ENCODE measurements at regions not wholly inside any gene's neighbourhood (a gene's known extent, or its start where the extent isn't known, plus 50 kb on each side); places are given as distances from the start of the nearest gene placed in this dataset.

DNA sequence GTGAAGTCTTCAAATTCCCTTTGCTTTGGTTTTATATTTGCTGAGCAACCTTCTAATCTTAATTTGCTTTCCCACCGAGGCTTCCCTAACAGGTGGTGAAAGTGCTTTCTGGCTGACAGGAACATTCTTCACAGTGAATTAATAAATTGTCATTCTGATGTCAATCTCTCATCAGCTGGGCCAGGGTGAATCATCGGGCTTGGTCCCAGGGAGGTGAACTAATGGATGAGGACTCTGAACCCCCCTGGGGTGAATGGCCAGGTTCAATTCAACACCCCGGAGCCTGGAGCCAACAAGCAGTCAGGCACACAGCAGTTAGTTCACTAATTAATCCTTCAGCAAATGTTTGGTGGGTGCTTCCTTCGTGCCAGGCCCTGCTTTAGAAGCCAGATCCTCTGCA, 155.4 kb upstream of the PDGFD start (continued):
- TF ChIP-seq, protein P1, sequence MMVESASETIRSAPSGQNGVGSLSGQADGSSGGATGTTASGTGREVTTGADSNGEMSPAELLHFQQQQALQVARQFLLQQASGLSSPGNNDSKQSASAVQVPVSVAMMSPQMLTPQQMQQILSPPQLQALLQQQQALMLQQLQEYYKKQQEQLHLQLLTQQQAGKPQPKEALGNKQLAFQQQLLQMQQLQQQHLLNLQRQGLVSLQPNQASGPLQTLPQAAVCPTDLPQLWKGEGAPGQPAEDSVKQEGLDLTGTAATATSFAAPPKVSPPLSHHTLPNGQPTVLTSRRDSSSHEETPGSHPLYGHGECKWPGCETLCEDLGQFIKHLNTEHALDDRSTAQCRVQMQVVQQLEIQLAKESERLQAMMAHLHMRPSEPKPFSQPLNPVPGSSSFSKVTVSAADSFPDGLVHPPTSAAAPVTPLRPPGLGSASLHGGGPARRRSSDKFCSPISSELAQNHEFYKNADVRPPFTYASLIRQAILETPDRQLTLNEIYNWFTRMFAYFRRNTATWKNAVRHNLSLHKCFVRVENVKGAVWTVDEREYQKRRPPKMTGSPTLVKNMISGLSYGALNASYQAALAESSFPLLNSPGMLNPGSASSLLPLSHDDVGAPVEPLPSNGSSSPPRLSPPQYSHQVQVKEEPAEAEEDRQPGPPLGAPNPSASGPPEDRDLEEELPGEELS (CRISPR knock-in tag; IDR thresholded peaks at IDR 0.05), result no peak
- TF ChIP-seq KAT7 (CRISPR knock-in tag; IDR thresholded peaks at IDR 0.05; ENCODE audit: borderline replicate concordance), result no peak

DNA sequence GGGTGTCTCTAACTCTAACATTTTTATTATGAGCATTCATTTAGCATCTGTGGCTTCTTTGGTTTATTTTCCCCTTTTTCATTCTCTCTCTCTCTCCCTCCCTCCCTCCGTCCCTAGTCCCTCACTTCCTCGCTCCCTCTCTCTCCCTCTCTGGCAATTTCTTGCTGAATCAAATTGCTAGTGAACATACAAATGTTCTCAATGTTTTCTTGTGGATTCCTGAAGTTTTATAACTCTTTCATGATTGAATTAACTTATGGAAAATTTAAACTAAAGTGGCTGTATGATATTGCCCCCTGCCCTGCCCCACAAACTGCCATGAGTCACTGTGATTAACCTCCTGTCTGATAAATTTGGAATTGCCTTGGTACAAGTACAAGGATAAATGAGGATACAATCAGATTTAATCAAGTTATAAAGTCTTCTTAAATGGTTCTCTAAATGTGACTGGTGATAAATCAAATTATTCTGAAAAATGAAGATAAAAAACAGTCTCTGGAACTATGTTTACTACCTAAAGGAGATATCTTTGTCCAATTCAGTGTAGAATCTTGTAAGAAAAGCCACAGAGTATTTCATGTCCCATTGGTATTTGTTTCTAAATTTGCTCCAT, 143.0 kb upstream of the PDGFD start:
- ATAC-seq (no peak), DNase-seq (ENCODE audit: low spot score) (no peak)
- no peaks in the 10 kb centered on the region for H3K36me3 Mint-ChIP-seq
- no peak overlapping the region for H3K4me3 Mint-ChIP-seq
- H3K27me3 Mint-ChIP-seq (ENCODE audit: low read depth), result no peaks in the 10 kb centered on the region
- H3K9me3 Mint-ChIP-seq, result peaks cover 7% of the 10 kb centered on the region
- ChIA-PET CTCF (no interaction called here), POLR2A (no interaction called here)
- TF ChIP-seq, protein P2, sequence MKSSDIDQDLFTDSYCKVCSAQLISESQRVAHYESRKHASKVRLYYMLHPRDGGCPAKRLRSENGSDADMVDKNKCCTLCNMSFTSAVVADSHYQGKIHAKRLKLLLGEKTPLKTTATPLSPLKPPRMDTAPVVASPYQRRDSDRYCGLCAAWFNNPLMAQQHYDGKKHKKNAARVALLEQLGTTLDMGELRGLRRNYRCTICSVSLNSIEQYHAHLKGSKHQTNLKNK (CRISPR knock-in tag; IDR thresholded peaks at IDR 0.05), result no peak
- no peak for TF ChIP-seq ESRRA (CRISPR knock-in tag; IDR thresholded peaks at IDR 0.05; ENCODE audit: borderline replicate concordance)
- no peak for TF ChIP-seq GTF2I (CRISPR knock-in tag; conservative IDR thresholded peaks at IDR 0.05)
- TF ChIP-seq SMAD4 (CRISPR knock-in tag; IDR thresholded peaks at IDR 0.05), result no peak
- no peak for TF ChIP-seq MXD4 (CRISPR knock-in tag; IDR thresholded peaks at IDR 0.05; ENCODE audit: borderline replicate concordance)
- no peak for TF ChIP-seq EMX1 (CRISPR knock-in tag; IDR thresholded peaks at IDR 0.05)
- no peak for TF ChIP-seq NR2C2 (CRISPR knock-in tag; IDR thresholded peaks at IDR 0.05)
- TF ChIP-seq, protein P3, sequence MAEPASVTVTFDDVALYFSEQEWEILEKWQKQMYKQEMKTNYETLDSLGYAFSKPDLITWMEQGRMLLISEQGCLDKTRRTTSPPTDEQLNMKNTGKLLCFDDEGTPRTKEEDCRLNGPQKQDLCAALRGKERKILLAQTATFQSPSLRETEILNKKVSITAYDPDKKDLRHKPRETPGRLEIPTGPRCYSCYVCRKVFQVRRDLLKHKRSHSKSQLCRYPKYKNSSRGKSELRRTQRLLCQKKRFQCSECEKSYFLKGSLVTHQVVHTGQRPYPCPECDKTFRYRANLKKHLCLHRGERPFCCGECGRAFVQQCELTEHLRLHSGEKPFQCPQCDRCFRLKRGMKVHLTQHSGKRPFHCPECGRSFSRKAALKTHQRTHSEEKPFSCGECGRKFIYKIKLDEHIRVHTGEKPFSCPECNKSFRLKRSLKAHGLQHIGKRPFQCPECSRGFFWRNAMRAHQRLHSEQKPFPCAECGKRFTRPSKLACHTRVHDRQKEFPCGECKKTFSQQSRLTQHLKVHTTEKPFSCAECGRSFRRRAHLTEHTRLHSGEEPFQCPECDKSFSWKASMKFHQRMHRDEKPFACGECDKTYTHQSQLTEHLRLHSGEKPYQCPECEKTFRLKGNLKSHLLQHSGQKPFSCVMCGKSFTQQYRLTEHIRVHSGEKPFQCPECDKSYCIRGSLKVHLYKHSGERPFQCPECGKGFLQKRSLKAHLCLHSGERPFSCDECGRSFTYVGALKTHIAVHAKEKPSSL (CRISPR knock-in tag; conservative IDR thresholded peaks at IDR 0.05), result no peak
- no peaks in the 10 kb centered on the region for H3K4me1 Mint-ChIP-seq
- no peak overlapping the region for H3K27ac Mint-ChIP-seq

DNA sequence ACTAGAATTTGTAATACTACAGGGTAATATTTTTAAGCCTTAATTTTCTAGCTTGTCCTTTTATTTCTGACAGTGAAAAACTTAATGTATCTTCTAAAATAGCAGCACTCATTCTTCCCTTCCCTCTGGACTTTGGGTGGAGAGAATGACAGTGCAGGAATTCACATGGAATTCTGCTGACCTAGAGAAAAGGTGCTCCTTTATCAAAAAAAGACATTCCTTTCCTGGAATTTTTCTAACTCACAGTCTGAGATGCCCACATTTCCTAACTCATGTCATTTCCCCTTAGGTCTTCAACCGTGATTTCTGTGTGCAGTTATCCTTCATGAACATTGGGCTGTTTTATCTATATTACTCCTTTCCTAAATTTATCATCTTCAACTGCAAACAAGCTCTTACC, 137.8 kb upstream of the PDGFD start:
- ATAC-seq, result no peak
- CTCF ChIA-PET, result no interaction called here
- Mint-ChIP-seq H3K4me3 (no peak overlapping the region), H3K27me3 (ENCODE audit: low read depth) (no peaks in the 10 kb centered on the region), H3K9me3 (no peaks in the 10 kb centered on the region), H3K27ac (no peak overlapping the region), H3K36me3 (no peaks in the 10 kb centered on the region), H3K4me1 (no peaks in the 10 kb centered on the region)
- no peak for DNase-seq (ENCODE audit: low spot score)
- POLR2A ChIA-PET, result no interaction called here
- TF ChIP-seq ZBTB21 (CRISPR knock-in tag; IDR thresholded peaks at IDR 0.05; ENCODE audit: borderline replicate concordance), result no peak
- TF ChIP-seq MXD4 (CRISPR knock-in tag; IDR thresholded peaks at IDR 0.05; ENCODE audit: borderline replicate concordance), result no peak

DNA sequence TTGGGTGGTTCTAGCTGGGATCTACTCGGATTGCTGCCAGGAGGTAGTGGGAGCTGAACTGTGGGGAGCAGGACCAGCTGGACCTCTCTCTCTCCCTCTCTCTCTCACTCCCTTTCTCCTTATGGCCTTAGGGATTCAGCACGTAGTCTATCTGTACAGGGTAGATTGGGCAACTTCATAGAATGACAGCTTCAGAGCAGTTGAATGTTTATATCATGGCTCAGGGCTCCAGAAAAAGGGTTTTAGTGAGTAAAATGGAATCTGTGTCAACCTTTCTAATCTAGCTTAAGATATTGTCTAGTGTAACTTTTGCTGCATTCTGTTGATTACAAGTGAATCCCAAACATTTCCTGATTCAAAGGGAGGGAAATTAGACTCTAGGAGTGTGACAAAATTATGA, 127.7 kb upstream of the PDGFD start:
- H3K9me3 Mint-ChIP-seq, result no peaks in the 10 kb centered on the region
- 0 out of 2 replicates have a peak, but pooled peaks cover 6% of the 10 kb centered on the region for H3K4me1 Mint-ChIP-seq
- no peaks in the 10 kb centered on the region for H3K36me3 Mint-ChIP-seq
- no peak overlapping the region for H3K4me3 Mint-ChIP-seq
- ChIA-PET POLR2A (no interaction called here), CTCF (no interaction called here)
- no peak for DNase-seq (ENCODE audit: low spot score)
- TF ChIP-seq RORB (CRISPR knock-in tag; IDR thresholded peaks at IDR 0.05), result no peak
- no peaks in the 10 kb centered on the region for H3K27me3 Mint-ChIP-seq (ENCODE audit: low read depth)
- H3K27ac Mint-ChIP-seq, result no peak overlapping the region
- no peak for ATAC-seq

DNA sequence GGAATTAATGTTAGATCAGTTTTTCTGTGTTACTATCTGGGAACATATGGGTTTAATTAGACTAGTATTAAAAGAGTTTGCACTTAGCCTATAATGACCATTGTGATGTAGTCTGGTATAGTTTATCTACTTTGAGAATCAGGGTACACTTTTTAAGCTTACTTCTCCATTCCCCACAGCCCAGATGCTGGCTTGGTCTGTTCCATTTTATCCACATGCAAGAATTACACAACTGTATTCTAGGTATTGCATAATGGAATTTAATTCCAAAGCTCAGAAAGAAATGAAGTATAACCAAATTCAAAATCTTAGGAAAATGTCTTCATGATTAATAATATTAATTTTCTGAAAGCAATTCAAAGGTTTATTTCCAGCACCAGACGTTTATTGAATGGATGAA, 122.2 kb upstream of the PDGFD start:
- H3K9me3 Mint-ChIP-seq, result no peaks in the 10 kb centered on the region
- CTCF ChIA-PET, result no interaction called here
- TF ChIP-seq, protein P4, sequence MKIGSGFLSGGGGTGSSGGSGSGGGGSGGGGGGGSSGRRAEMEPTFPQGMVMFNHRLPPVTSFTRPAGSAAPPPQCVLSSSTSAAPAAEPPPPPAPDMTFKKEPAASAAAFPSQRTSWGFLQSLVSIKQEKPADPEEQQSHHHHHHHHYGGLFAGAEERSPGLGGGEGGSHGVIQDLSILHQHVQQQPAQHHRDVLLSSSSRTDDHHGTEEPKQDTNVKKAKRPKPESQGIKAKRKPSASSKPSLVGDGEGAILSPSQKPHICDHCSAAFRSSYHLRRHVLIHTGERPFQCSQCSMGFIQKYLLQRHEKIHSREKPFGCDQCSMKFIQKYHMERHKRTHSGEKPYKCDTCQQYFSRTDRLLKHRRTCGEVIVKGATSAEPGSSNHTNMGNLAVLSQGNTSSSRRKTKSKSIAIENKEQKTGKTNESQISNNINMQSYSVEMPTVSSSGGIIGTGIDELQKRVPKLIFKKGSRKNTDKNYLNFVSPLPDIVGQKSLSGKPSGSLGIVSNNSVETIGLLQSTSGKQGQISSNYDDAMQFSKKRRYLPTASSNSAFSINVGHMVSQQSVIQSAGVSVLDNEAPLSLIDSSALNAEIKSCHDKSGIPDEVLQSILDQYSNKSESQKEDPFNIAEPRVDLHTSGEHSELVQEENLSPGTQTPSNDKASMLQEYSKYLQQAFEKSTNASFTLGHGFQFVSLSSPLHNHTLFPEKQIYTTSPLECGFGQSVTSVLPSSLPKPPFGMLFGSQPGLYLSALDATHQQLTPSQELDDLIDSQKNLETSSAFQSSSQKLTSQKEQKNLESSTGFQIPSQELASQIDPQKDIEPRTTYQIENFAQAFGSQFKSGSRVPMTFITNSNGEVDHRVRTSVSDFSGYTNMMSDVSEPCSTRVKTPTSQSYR (CRISPR knock-in tag; IDR thresholded peaks at IDR 0.05), result no peak
- TF ChIP-seq SMAD4 (CRISPR knock-in tag; IDR thresholded peaks at IDR 0.05) (no peak), GABPB1 (CRISPR knock-in tag; IDR thresholded peaks at IDR 0.05) (no peak), TEAD1 (CRISPR knock-in tag; IDR thresholded peaks at IDR 0.05) (no peak), ZNF219 (CRISPR knock-in tag; IDR thresholded peaks at IDR 0.05; ENCODE audit: borderline replicate concordance) (no peak)
- TF ChIP-seq, protein P5, sequence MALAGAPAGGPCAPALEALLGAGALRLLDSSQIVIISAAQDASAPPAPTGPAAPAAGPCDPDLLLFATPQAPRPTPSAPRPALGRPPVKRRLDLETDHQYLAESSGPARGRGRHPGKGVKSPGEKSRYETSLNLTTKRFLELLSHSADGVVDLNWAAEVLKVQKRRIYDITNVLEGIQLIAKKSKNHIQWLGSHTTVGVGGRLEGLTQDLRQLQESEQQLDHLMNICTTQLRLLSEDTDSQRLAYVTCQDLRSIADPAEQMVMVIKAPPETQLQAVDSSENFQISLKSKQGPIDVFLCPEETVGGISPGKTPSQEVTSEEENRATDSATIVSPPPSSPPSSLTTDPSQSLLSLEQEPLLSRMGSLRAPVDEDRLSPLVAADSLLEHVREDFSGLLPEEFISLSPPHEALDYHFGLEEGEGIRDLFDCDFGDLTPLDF (CRISPR knock-in tag; IDR thresholded peaks at IDR 0.05), result no peak
- TF ChIP-seq, protein P6, sequence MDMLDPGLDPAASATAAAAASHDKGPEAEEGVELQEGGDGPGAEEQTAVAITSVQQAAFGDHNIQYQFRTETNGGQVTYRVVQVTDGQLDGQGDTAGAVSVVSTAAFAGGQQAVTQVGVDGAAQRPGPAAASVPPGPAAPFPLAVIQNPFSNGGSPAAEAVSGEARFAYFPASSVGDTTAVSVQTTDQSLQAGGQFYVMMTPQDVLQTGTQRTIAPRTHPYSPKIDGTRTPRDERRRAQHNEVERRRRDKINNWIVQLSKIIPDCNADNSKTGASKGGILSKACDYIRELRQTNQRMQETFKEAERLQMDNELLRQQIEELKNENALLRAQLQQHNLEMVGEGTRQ (CRISPR knock-in tag; IDR thresholded peaks at IDR 0.05), result no peak

More for the DNA sequence above, 122.2 kb upstream of the PDGFD start:
- ATAC-seq (no peak), DNase-seq (ENCODE audit: low spot score) (no peak)
- POLR2A ChIA-PET, result no interaction called here
- Mint-ChIP-seq H3K27ac (no peak overlapping the region), H3K4me1 (no peaks in the 10 kb centered on the region), H3K27me3 (ENCODE audit: low read depth) (no peaks in the 10 kb centered on the region), H3K36me3 (no peaks in the 10 kb centered on the region), H3K4me3 (no peak overlapping the region)
